H1 (cell line): ENCODE measurements at regions not wholly inside any gene's neighbourhood (a gene's known extent, or its start where the extent isn't known, plus 50 kb on each side); places are given as distances from the start of the nearest gene placed in this dataset.

Experiments used
- CTCF ChIA-PET: fragments of 300-600 bp; sonication (Branson Sonifier 250); formaldehyde crosslinking; loops from one replicate; lab custom pipeline; 2021; ENCODE audit not compliant: partially characterized antibody; lab: Charles Lee
- POLR2A ChIA-PET: fragments of 300-600 bp; sonication (Branson Sonifier 250); formaldehyde crosslinking; loops from one replicate; lab custom pipeline; 2021; ENCODE audit warnings: inconsistent platforms; ENCODE audit not compliant: partially characterized antibody; lab: Charles Lee
- DNase-seq, 2 experiments: peaks; one replicate each; pipeline versions ENCODE4 v3.0.0 to v3.0.0-alpha.2; 2010 to 2022; ENCODE audit warnings: low spot score in 2 of 2, low read depth in 1 of 2, mixed read lengths in 1 of 2
- FAIRE-seq: peaks from 2 replicates; lab custom pipeline; 2011; peaks lifted over from hg19 to GRCh38; lab: Jason Lieb, UNC
- H2AFZ ChIP-seq: 2 replicates; pipeline ENCODE4 v1.8.1; 2012; ENCODE audit warnings: low read length, inconsistent platforms
- H2AK5ac ChIP-seq: 2 replicates; pipeline ENCODE4 v1.6.1; 2013; ENCODE audit warnings: low read depth, low read length
- H2BK120ac ChIP-seq: replicated peaks from 2 replicates; pipeline ENCODE3; 2013; ENCODE audit warnings: low read depth, low read length, inconsistent platforms
- H2BK12ac ChIP-seq: 2 replicates; pipeline ENCODE4 v1.6.1; 2013; ENCODE audit warnings: low read depth, low read length
- H2BK15ac ChIP-seq: 2 replicates; pipeline ENCODE4 v1.6.1; 2013; ENCODE audit warnings: low read length
- H2BK20ac ChIP-seq: 2 replicates; pipeline ENCODE4 v1.6.1; 2013; ENCODE audit warnings: low read length
- H2BK5ac ChIP-seq: 2 replicates; pipeline ENCODE4 v1.6.1; 2013; ENCODE audit warnings: low read depth, low read length
- H3K14ac ChIP-seq: 2 replicates; pipeline ENCODE4 v1.6.1; 2013; ENCODE audit warnings: inconsistent platforms; ENCODE audit not compliant: insufficient read length
- H3K18ac ChIP-seq: 2 replicates; pipeline ENCODE4 v1.6.1; 2013; ENCODE audit warnings: low read length; ENCODE audit errors: extremely low read depth
- H3K23ac ChIP-seq: 2 replicates; pipeline ENCODE4 v1.6.1; 2013; ENCODE audit warnings: inconsistent platforms; ENCODE audit not compliant: insufficient read length
- H3K23me2 ChIP-seq: 2 replicates; pipeline ENCODE4 v1.6.1; 2013; ENCODE audit warnings: low read depth, low read length
- H3K27ac ChIP-seq: 2 replicates; pipeline ENCODE4 v1.6.1; 2011; ENCODE audit warnings: low read depth, low read length, inconsistent platforms
- H3K27me3 ChIP-seq, 4 experiments: replicated peaks in 1 of 4; 1 replicate in 1 of 4; 2 replicates in 3 of 4; pipeline versions ENCODE4 v1.6.1 to v1.8.1; 2011 to 2013; ENCODE audit warnings: low read length in 3 of 4, mild to moderate bottlenecking in 3 of 4, inconsistent platforms in 2 of 4, mixed read lengths in 2 of 4, moderate library complexity in 1 of 4; ENCODE audit not compliant: control insufficient read depth in 3 of 4, insufficient read depth in 3 of 4; ENCODE audit errors: extremely low read depth in 1 of 4
- H3K36me3 ChIP-seq, 4 experiments: 2 replicates each; pipeline versions ENCODE4 v1.6.1 to v1.8.1; 2011 to 2013; ENCODE audit warnings: mild to moderate bottlenecking in 4 of 4, low read length in 3 of 4, moderate library complexity in 2 of 4, control low read depth in 1 of 4, inconsistent platforms in 1 of 4; ENCODE audit not compliant: insufficient read depth in 4 of 4, control insufficient read depth in 2 of 4
- H3K4ac ChIP-seq: replicated peaks from 2 replicates; pipeline ENCODE3; 2013; ENCODE audit warnings: low read length, low read depth, mixed read lengths, inconsistent platforms; ENCODE audit not compliant: insufficient read length
- H3K4me1 ChIP-seq, 4 experiments: replicated peaks in 1 of 4; 1 replicate in 1 of 4; 2 replicates in 3 of 4; pipeline versions ENCODE4 v1.6.1 to v1.8.1; 2011 to 2013; ENCODE audit warnings: low read length in 3 of 4, inconsistent platforms in 2 of 4, mixed read lengths in 1 of 4; ENCODE audit not compliant: insufficient read depth in 4 of 4, control insufficient read depth in 3 of 4
- H3K4me2 ChIP-seq, 2 experiments: 2 replicates each; pipeline versions ENCODE4 v1.6.1 to v1.8.1; 2011 to 2013; ENCODE audit warnings: low read depth in 2 of 2, low read length in 2 of 2, control low read depth in 1 of 2, inconsistent platforms in 1 of 2, mild to moderate bottlenecking in 1 of 2; ENCODE audit not compliant: insufficient read depth in 1 of 2
- H3K4me3 ChIP-seq, 4 experiments: fragments of 200-600, 300-600 bp in 1 of 4; sonication (generic), shearing (Covaris generic), sonication (Bioruptor Twin) in 1 of 4; 2 replicates each; pipeline versions ENCODE4 v1.5.1 to v1.8.1; 2011 to 2016; ENCODE audit warnings: low read length in 4 of 4, low read depth in 3 of 4, control low read depth in 2 of 4, inconsistent platforms in 2 of 4, mild to moderate bottlenecking in 2 of 4, mixed read lengths in 1 of 4, moderate library complexity in 1 of 4; ENCODE audit not compliant: insufficient read depth in 2 of 4; ENCODE audit errors: extremely low read depth in 1 of 4
- H3K56ac ChIP-seq: replicated peaks from 2 replicates; pipeline ENCODE3; 2013; ENCODE audit warnings: low read depth, mild to moderate bottlenecking, mixed read lengths, low read length, inconsistent platforms; ENCODE audit not compliant: insufficient read length
- H3K79me1 ChIP-seq: 2 replicates; pipeline ENCODE4 v1.6.1; 2013; ENCODE audit warnings: low read depth, low read length, control low read depth
- H3K79me2 ChIP-seq, 2 experiments: 2 replicates each; pipeline versions ENCODE4 v1.6.1 to v1.8.1; 2012 to 2013; ENCODE audit warnings: low read length in 2 of 2, mild to moderate bottlenecking in 2 of 2, inconsistent platforms in 1 of 2; ENCODE audit not compliant: insufficient read depth in 2 of 2, control insufficient read depth in 1 of 2
- H3K9ac ChIP-seq, 4 experiments: replicated peaks in 1 of 4; 1 replicate in 1 of 4; 2 replicates in 3 of 4; pipeline versions ENCODE4 v1.6.1 to v1.8.1; 2011 to 2013; ENCODE audit warnings: low read depth in 3 of 4, low read length in 3 of 4, control low read depth in 2 of 4, mild to moderate bottlenecking in 2 of 4, moderate library complexity in 2 of 4, inconsistent platforms in 1 of 4; ENCODE audit errors: extremely low read depth in 1 of 4
- H3K9me3 ChIP-seq, 2 experiments: 2 replicates each; pipeline versions ENCODE4 v1.6.1 to v1.8.1; 2012 to 2013; ENCODE audit warnings: mild to moderate bottlenecking in 2 of 2, moderate library complexity in 2 of 2, control low read depth in 1 of 2, inconsistent platforms in 1 of 2, low read depth in 1 of 2, low read length in 1 of 2, mixed read lengths in 1 of 2; ENCODE audit not compliant: insufficient read depth in 2 of 2
- H4K20me1 ChIP-seq, 2 experiments: replicated peaks in 1 of 2; 2 replicates each; pipeline versions ENCODE3 to v1.8.1; 2011 to 2013; ENCODE audit warnings: inconsistent platforms in 2 of 2, low read length in 2 of 2, mild to moderate bottlenecking in 1 of 2; ENCODE audit not compliant: insufficient read depth in 2 of 2, control insufficient read depth in 1 of 2
- H4K5ac ChIP-seq: 2 replicates; pipeline ENCODE4 v1.6.1; 2013; ENCODE audit warnings: low read length, low read depth, mixed read lengths, inconsistent platforms; ENCODE audit not compliant: insufficient read length
- H4K8ac ChIP-seq: 2 replicates; pipeline ENCODE4 v1.8.0; 2013; ENCODE audit warnings: mild to moderate bottlenecking, moderate library complexity, low read length, inconsistent platforms; ENCODE audit not compliant: insufficient read depth; ENCODE audit errors: extremely low read depth
- H4K91ac ChIP-seq: replicated peaks from 2 replicates; pipeline ENCODE3; 2013; ENCODE audit warnings: low read length, mixed read lengths, inconsistent platforms; ENCODE audit not compliant: insufficient read length
- CBX8 ChIP-seq: fragments of 300-800, 300-1000 bp; sonication (generic); IDR thresholded peaks from 2 replicates; pipeline ENCODE4 v1.7.1; 2016; ENCODE audit warnings: low read depth, low read length, borderline replicate concordance
- CEBPB ChIP-seq: IDR thresholded peaks from 2 replicates; pipeline ENCODE4 v1.6.1; 2012; ENCODE audit warnings: low read depth, low read length
- CTBP2 ChIP-seq: IDR thresholded peaks from 2 replicates; pipeline ENCODE4 v1.7.0; 2011; ENCODE audit warnings: borderline replicate concordance, mild to moderate bottlenecking, moderate library complexity, mixed read lengths, low read length; ENCODE audit not compliant: insufficient read depth, insufficient read length
- EP300 ChIP-seq, 2 experiments: IDR thresholded peaks; 1 replicate in 1 of 2; 2 replicates in 1 of 2; pipeline ENCODE4 v1.6.1; 2011 to 2012; ENCODE audit warnings: low read depth in 2 of 2, low read length in 2 of 2, mild to moderate bottlenecking in 2 of 2, borderline replicate concordance in 1 of 2, inconsistent platforms in 1 of 2, moderate library complexity in 1 of 2
- HDAC6 ChIP-seq: IDR thresholded peaks from one replicate; pipeline ENCODE4 v1.7.1; 2012; ENCODE audit warnings: low read depth, mild to moderate bottlenecking, inconsistent platforms, low read length, moderate library complexity
- JUN ChIP-seq: IDR thresholded peaks from 2 replicates; pipeline ENCODE4 v1.6.1; 2011; ENCODE audit warnings: low read depth, mild to moderate bottlenecking, improper control_type of control experiment, low read length
- RAD21 ChIP-seq, 2 experiments: IDR thresholded peaks in 1 of 2; conservative IDR thresholded peaks in 1 of 2; 2 replicates each; pipeline ENCODE4 v1.6.1; 2011; ENCODE audit warnings: low read depth in 2 of 2, low read length in 2 of 2, improper control_type of control experiment in 1 of 2, inconsistent platforms in 1 of 2, mild to moderate bottlenecking in 1 of 2, moderate library complexity in 1 of 2
- USF2 ChIP-seq: IDR thresholded peaks from 2 replicates; pipeline ENCODE4 v1.6.1; 2011; ENCODE audit warnings: low read length, improper control_type of control experiment
- WGBS, 2 experiments: shearing (Covaris generic) in 1 of 2; methylation state at CpG; one replicate each; pipeline versions ENCODE4 v1.1.6 to v1.1.7; 2013 to 2015; ENCODE audit warnings: low lambda C conversion rate in 2 of 2, mixed read lengths in 2 of 2, inconsistent platforms in 1 of 2, low coverage in 1 of 2, missing lambda C conversion rate in 1 of 2; ENCODE audit not compliant: insufficient replicate concordance in 2 of 2, insufficient coverage in 1 of 2, insufficient read length in 1 of 2; ENCODE audit errors: extremely low coverage in 1 of 2, missing lambda C conversion rate in 1 of 2; 5-methylcytosine and 5-hydroxymethylcytosine counted together

GRCh38 chr1:115454837-115455511, 116.9 kb upstream of the NGF start:
- H2BK20ac ChIP-seq, result no peak overlapping the region
- FAIRE-seq, result no peak
- H3K27ac ChIP-seq, result no peak overlapping the region
- H2BK12ac ChIP-seq, result no peak overlapping the region
- 91% methylated on average over 13 of the region's 13 CpGs; no CpG with 5 or more reads in 1 of the 2 experiments for WGBS, 2 experiments
- no peak overlapping the region for H4K91ac ChIP-seq
- no peak overlapping the region for H3K18ac ChIP-seq
- no peaks in the 10 kb centered on the region for H3K79me2 ChIP-seq
- POLR2A ChIA-PET, result no interaction called here
- H4K20me1 ChIP-seq, result no peaks in the 10 kb centered on the region
- H2AFZ ChIP-seq, result no peak overlapping the region
- H3K4ac ChIP-seq, result no peak overlapping the region
- H3K14ac ChIP-seq, result no peak overlapping the region
- H2BK5ac ChIP-seq, result no peak overlapping the region
- no peaks in the 10 kb centered on the region for H3K9me3 ChIP-seq
- no peak overlapping the region for H3K9ac ChIP-seq
- H3K4me1 ChIP-seq, result no peaks in the 10 kb centered on the region
- CTCF ChIA-PET, result interaction anchor here (0.7 to 1.3 kb wide), 4 partner anchors 14 to 316 kb away, joined by 3 to 4 read pairs (median 4); no protein-coding TSS in a partner anchor
- no peaks in the 10 kb centered on the region for H3K27me3 ChIP-seq
- no peak overlapping the region for H4K5ac ChIP-seq
- H2BK120ac ChIP-seq, result no peak overlapping the region
- no peak overlapping the region for H2BK15ac ChIP-seq
- H4K8ac ChIP-seq, result no peak overlapping the region
- H3K36me3 ChIP-seq, result no peaks in the 10 kb centered on the region
- no peak overlapping the region for H3K4me2 ChIP-seq
- no peak overlapping the region for H3K56ac ChIP-seq
- no peak overlapping the region for H3K4me3 ChIP-seq
- H3K79me1 ChIP-seq, result no peaks in the 10 kb centered on the region
- no peak for TF ChIP-seq USF2
- TF ChIP-seq CTBP2, result no peak
- TF ChIP-seq CBX8, result no peak
- no peak for TF ChIP-seq RAD21 (IDR thresholded peaks at IDR 0.05 in 1 of 2, conservative IDR thresholded peaks at IDR 0.05 in 1 of 2; ENCODE audit: low read depth in 2 of 2, low read length in 2 of 2)
- TF ChIP-seq EP300 (IDR thresholded peaks at IDR 0.05; ENCODE audit: borderline replicate concordance in 1 of 2, low read depth in 2 of 2, low read length in 2 of 2), result no peak
- TF ChIP-seq CEBPB, result no peak
- no peak for TF ChIP-seq JUN
- TF ChIP-seq HDAC6, result no peak
- TF ChIP-seq, all 59 proteins: peak for 0
- DNase-seq, result no peak
- H2AK5ac ChIP-seq, result no peak overlapping the region
- no peak overlapping the region for H3K23ac ChIP-seq
- H3K23me2 ChIP-seq, result no peaks in the 10 kb centered on the region; the same call in 1 of the 2 replicates
